ENCODE measurements at regions not wholly inside any gene's neighbourhood (a gene's known extent, or its start where the extent isn't known, plus 50 kb on each side); places are given as distances from the start of the nearest gene placed in this dataset.
"Not testable (repeated sequence)": the region's sequence is repeated elsewhere in the genome, so short reads cannot be mapped to it uniquely, and the experiment has no call there.

- DNase-seq (ENCODE audit: low spot score in 2 of 2) (no peak), FAIRE-seq (no peak)
Observed at GRCh38 chr14:51341338-51341737, 101.3 kb downstream of the TMX1 start.

- no peak for FAIRE-seq
- no peak for DNase-seq (ENCODE audit: low spot score in 2 of 2)
Observed at GRCh38 chr14:51342226-51342625, 102.2 kb downstream of the TMX1 start.

GRCh38 chr14:51351997-51352396, 112.0 kb downstream of the TMX1 start:
- FAIRE-seq (no peak), DNase-seq (ENCODE audit: low spot score in 2 of 2) (no peak)

GRCh38 chr14:51353901-51354300, 113.9 kb downstream of the TMX1 start:
- no peak for DNase-seq (ENCODE audit: low spot score in 2 of 2)
- no peak for FAIRE-seq

GRCh38 chr14:51354846-51355245, 114.8 kb downstream of the TMX1 start:
- FAIRE-seq (no peak), DNase-seq (ENCODE audit: low spot score in 2 of 2) (no peak)

- FAIRE-seq (no peak), DNase-seq (ENCODE audit: low spot score in 2 of 2) (no peak)
Observed at GRCh38 chr14:51356381-51356780, 116.3 kb downstream of the TMX1 start.

GRCh38 chr14:51357250-51357649, 117.2 kb downstream of the TMX1 start:
- no peak for FAIRE-seq

GRCh38 chr14:51360592-51360991, 120.5 kb downstream of the TMX1 start:
- FAIRE-seq = no peak

More at GRCh38 chr14:51357250-51357649, 117.2 kb downstream of the TMX1 start:
- no peak for DNase-seq (ENCODE audit: low spot score in 2 of 2)

GRCh38 chr14:51365241-51365965, 125.4 kb downstream of the TMX1 start:
- DNase-seq (ENCODE audit: low spot score in 2 of 2) (no peak), FAIRE-seq (no peak)

More at GRCh38 chr14:51360592-51360991, 120.5 kb downstream of the TMX1 start:
- DNase-seq (ENCODE audit: low spot score in 2 of 2) = no peak

- not testable (repeated sequence) for FAIRE-seq
Observed at GRCh38 chr14:51366460-51366859, 126.4 kb downstream of the TMX1 start.

GRCh38 chr14:51366866-51367599, 127.0 kb downstream of the TMX1 start:
- not testable (repeated sequence) for FAIRE-seq; DNase-seq (ENCODE audit: low spot score in 2 of 2)

More at GRCh38 chr14:51366460-51366859, 126.4 kb downstream of the TMX1 start:
- DNase-seq (ENCODE audit: low spot score in 2 of 2) = not testable (repeated sequence)

GRCh38 chr14:51367600-51367931, 127.5 kb downstream of the TMX1 start:
- DNase-seq (ENCODE audit: low spot score in 2 of 2) (no peak), FAIRE-seq (no peak)

- DNase-seq (ENCODE audit: low spot score in 2 of 2) (no peak), FAIRE-seq (no peak)
Observed at GRCh38 chr14:51368721-51369163, 128.7 kb downstream of the TMX1 start.

- FAIRE-seq = no peak
Observed at GRCh38 chr14:51369814-51370213, 129.8 kb downstream of the TMX1 start.

GRCh38 chr14:51370758-51371386, 130.8 kb downstream of the TMX1 start:
- no peak for FAIRE-seq

More at GRCh38 chr14:51369814-51370213, 129.8 kb downstream of the TMX1 start:
- no peak for DNase-seq (ENCODE audit: low spot score in 2 of 2)

GRCh38 chr14:51377186-51377585, 137.1 kb downstream of the TMX1 start:
- DNase-seq (ENCODE audit: low spot score in 2 of 2); FAIRE-seq: not testable (repeated sequence)

More at GRCh38 chr14:51370758-51371386, 130.8 kb downstream of the TMX1 start:
- DNase-seq (ENCODE audit: low spot score in 2 of 2) = no peak

- DNase-seq (ENCODE audit: low spot score in 2 of 2) (no peak), FAIRE-seq (no peak)
Observed at GRCh38 chr14:51382506-51382905, 142.5 kb downstream of the TMX1 start.

- no peak for FAIRE-seq
- DNase-seq (ENCODE audit: low spot score in 2 of 2) = no peak
Observed at GRCh38 chr14:51386411-51386810, 146.4 kb downstream of the TMX1 start.

- FAIRE-seq = no peak
- DNase-seq (ENCODE audit: low spot score in 2 of 2) = no peak
Observed at GRCh38 chr14:51386983-51387735, 147.1 kb downstream of the TMX1 start.

- DNase-seq (ENCODE audit: low spot score in 2 of 2) = no peak
- no peak for FAIRE-seq
Observed at GRCh38 chr14:51392416-51392815, 152.4 kb downstream of the TMX1 start.

Measured in frontal cortex (tissue), 3 donors.